ENCODE measurements at regions not wholly inside any gene's neighbourhood (a gene's known extent, or its start where the extent isn't known, plus 50 kb on each side); places are given as distances from the start of the nearest gene placed in this dataset.
"Not testable (repeated sequence)": the region's sequence is repeated elsewhere in the genome, so short reads cannot be mapped to it uniquely, and the experiment has no call there.

DNA sequence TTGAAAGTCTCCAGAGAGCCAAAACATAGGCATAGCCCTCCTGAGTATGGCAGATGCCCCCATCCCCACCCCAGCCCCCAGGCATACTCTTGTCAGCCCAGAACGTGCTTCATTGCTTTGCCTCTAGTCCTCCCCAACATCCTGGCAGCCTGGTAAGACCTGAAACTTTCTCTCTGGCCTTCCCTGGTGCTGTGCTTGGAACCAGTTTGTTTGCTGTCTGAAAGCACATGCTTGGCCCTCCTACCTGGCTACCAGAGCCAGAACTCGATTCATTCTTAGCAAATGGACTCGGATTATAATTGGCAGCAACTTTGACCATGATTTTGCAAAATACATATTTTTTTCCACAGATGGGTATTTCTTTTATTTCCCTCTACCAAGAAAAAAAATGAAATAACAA, 248.1 kb downstream of the USP46 start:
- peaks cover 9% of the 10 kb centered on the region for H3K9me3 Mint-ChIP-seq (ENCODE audit: insufficient read depth)
- DNase-seq: no peak
- H3K4me1 Mint-ChIP-seq (ENCODE audit: low read depth): no peaks in the 10 kb centered on the region
- no peak overlapping the region for H3K4me3 Mint-ChIP-seq
- H3K27me3 Mint-ChIP-seq (ENCODE audit: low read depth): no peaks in the 10 kb centered on the region
- H3K36me3 Mint-ChIP-seq (ENCODE audit: low read depth): no peaks in the 10 kb centered on the region
- ChIA-PET POLR2A (no interaction called here), CTCF (no interaction called here)
- no peak overlapping the region for H3K27ac Mint-ChIP-seq
- no peak for ATAC-seq

DNA sequence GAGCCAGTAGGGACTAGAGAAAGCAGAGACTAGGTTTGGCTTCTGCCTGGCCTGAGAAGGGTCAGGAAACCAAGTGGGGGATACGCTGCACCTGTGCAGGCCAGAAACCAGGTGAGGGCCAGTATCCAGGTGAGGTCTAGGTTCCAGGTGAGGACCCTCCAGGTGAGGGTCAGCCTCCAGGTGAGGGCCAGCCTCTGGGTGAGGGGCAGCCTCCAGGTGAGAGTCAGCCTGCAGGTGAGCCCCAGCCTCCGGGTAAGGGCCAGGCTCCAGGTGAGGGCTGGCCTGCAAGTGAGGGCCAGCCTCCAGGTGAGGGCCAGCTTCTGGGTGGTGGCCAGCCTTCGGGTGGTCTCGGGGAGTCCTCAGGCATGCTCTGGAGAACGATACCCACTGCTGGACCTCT, 238.8 kb downstream of the USP46 start:
- no peak overlapping the region for H3K27ac Mint-ChIP-seq
- H3K36me3 Mint-ChIP-seq (ENCODE audit: low read depth): no peaks in the 10 kb centered on the region
- CTCF ChIA-PET: no interaction called here
- no peaks in the 10 kb centered on the region for H3K4me1 Mint-ChIP-seq (ENCODE audit: low read depth)
- H3K4me3 Mint-ChIP-seq: no peak overlapping the region
- no peak for ATAC-seq
- no peaks in the 10 kb centered on the region for H3K27me3 Mint-ChIP-seq (ENCODE audit: low read depth)
- H3K9me3 Mint-ChIP-seq (ENCODE audit: insufficient read depth): no peaks in the 10 kb centered on the region
- POLR2A ChIA-PET: no interaction called here
- DNase-seq: no peak

DNA sequence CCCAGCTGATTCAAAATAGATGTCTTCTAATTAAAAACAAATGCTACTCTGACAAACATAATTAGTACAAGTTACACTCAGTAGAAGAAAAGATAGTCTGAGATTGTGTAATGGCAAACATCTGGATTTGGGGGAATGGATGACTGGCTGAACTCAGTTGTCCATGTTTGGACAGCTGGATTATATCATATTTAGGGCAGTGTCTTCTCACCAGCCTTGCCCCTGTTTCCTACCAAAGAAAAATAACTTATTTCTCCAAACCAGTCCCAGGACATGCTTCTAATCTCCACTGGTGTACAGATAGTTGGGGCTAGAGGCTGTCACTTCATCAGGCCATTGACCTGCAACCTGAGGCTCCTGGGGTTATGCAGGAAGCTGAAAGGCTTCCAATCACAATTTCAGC, 237.3 kb downstream of the USP46 start:
- Mint-ChIP-seq H3K4me1 (ENCODE audit: low read depth) (no peaks in the 10 kb centered on the region), H3K9me3 (ENCODE audit: insufficient read depth) (no peaks in the 10 kb centered on the region), H3K4me3 (no peak overlapping the region), H3K27me3 (ENCODE audit: low read depth) (no peaks in the 10 kb centered on the region), H3K36me3 (ENCODE audit: low read depth) (no peaks in the 10 kb centered on the region), H3K27ac (no peak overlapping the region)
- CTCF ChIA-PET: no interaction called here
- ATAC-seq (no peak), DNase-seq (no peak)
- POLR2A ChIA-PET: no interaction called here

DNA sequence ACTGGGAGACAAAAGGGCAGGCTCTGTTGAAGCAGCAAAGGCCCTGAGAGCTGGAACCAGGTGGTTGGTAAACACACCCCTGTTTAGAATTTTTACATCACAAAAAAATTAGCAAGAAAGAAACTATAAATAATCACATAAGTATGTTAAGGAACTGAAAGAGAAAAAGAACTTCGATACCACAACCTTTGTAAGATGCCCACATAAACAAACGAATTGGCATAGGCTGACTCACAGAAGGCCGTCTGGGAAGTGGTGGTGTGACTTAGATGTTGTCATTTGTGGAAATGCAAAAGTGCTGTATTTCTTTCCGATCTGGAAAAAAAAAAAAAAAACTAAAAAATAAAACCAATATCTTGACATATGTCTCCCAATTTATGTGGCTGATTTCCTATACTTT, 235.1 kb downstream of the USP46 start:
- no peak overlapping the region for H3K27ac Mint-ChIP-seq
- no peaks in the 10 kb centered on the region for H3K27me3 Mint-ChIP-seq (ENCODE audit: low read depth)
- H3K4me1 Mint-ChIP-seq (ENCODE audit: low read depth): no peaks in the 10 kb centered on the region
- DNase-seq (no peak), ATAC-seq (no peak)
- no peaks in the 10 kb centered on the region for H3K9me3 Mint-ChIP-seq (ENCODE audit: insufficient read depth)
- H3K36me3 Mint-ChIP-seq (ENCODE audit: low read depth): no peaks in the 10 kb centered on the region
- ChIA-PET CTCF (no interaction called here), POLR2A (no interaction called here)
- no peak overlapping the region for H3K4me3 Mint-ChIP-seq

DNA sequence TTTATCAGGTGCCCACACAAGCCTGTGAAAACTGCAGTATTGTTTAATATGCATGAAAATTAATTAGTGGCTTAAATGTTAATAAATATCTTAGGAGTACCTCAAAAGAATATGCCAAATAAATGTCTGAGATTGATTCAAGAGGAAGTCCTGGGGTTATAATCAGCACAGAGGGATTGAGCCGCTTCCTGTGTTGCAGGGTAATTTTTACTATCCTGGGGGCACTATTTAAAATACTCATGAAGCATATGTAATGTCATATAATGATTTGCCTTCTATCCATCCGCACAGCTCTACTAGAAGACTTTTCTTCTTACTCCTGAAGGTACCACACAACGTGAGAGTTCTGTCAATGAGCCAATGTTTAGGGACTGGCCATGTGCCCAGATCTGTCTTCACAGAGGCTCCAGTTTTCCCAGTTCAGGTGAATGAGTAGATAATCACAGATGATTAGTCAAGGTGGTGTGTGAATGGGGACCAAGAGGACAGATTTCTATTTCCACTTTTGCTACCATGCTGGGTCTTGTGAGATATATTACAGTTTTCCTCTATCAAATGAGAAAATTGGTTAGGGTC, 233.3 kb downstream of the USP46 start:
- H3K4me3 Mint-ChIP-seq: no peak overlapping the region
- H3K36me3 Mint-ChIP-seq (ENCODE audit: low read depth): no peaks in the 10 kb centered on the region
- no peak for ATAC-seq
- no peak for DNase-seq
- H3K4me1 Mint-ChIP-seq (ENCODE audit: low read depth): no peaks in the 10 kb centered on the region
- no peaks in the 10 kb centered on the region for H3K9me3 Mint-ChIP-seq (ENCODE audit: insufficient read depth)
- CTCF ChIA-PET: no interaction called here
- POLR2A ChIA-PET: no interaction called here
- no peak overlapping the region for H3K27ac Mint-ChIP-seq
- no peaks in the 10 kb centered on the region for H3K27me3 Mint-ChIP-seq (ENCODE audit: low read depth)

DNA sequence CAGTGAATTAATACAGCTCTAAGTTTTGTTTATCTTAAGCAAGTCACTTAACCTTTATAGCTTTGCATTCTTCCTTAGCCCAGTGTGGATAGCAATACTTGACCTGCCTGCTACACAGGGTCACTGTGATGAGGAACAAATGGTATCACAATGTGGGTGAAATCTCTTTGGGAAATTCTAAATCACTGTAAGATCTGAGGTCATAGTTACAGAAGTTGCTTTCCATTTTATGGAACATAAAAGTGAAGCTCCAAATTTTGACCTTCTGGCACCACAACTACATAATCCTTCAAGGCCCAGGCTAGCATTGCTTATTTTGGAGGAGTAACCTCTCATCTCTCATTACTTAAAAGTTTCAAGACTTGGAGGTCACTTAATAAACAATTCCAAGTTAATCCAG, 227.7 kb downstream of the USP46 start:
- ChIA-PET POLR2A (no interaction called here), CTCF (no interaction called here)
- Mint-ChIP-seq H3K4me3 (no peak overlapping the region), H3K4me1 (ENCODE audit: low read depth) (no peaks in the 10 kb centered on the region), H3K36me3 (ENCODE audit: low read depth) (no peaks in the 10 kb centered on the region), H3K9me3 (ENCODE audit: insufficient read depth) (no peaks in the 10 kb centered on the region), H3K27ac (no peak overlapping the region), H3K27me3 (ENCODE audit: low read depth) (no peaks in the 10 kb centered on the region)
- DNase-seq (no peak), ATAC-seq (no peak)

DNA sequence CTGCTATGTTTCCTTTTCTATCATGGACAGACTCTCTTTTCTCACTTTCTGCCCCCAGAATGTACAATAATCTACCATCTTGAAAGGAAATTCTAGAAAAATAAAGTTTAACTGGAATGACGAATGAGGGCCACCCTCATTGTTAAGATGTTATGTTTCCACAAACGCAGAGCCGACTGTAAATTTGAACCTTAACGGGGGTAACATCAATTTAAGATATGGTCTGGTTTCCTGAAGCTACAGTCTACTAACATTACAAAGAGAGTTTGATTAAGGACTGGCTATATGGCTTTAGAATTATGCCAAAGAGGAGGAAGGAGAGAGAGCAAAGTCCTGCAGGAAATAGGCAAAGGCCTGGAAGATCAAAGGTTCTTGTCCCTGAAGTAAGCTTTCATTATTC, 227.2 kb downstream of the USP46 start:
- CTCF ChIA-PET: no interaction called here
- ATAC-seq: no peak

DNA sequence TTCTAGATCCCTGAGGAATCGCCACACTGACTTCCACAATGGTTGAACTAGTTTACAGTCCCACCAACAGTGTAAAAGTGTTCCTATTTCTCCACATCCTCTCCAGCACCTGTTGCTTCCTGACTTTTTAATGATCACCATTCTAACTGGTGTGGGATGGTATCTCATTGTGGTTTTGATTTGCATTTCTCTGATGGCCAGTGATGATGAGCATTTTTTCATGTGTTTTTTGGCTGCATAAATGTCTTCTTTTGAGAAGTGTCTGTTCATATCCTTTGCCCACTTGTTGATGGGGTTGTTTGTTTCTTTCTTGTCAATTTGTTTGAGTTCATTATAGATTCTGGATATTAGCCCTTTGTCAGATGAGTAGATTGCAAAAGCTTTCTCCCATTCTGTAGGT, 216.6 kb downstream of the USP46 start:
- POLR2A ChIA-PET; H3K4me1 Mint-ChIP-seq (ENCODE audit: low read depth); DNase-seq; CTCF ChIA-PET; H3K27me3 Mint-ChIP-seq (ENCODE audit: low read depth); H3K36me3 Mint-ChIP-seq (ENCODE audit: low read depth); H3K27ac Mint-ChIP-seq; H3K4me3 Mint-ChIP-seq; ATAC-seq; H3K9me3 Mint-ChIP-seq (ENCODE audit: insufficient read depth): not testable (repeated sequence)

More for the DNA sequence above, 227.2 kb downstream of the USP46 start:
- DNase-seq: no peak
- Mint-ChIP-seq H3K4me1 (ENCODE audit: low read depth) (no peaks in the 10 kb centered on the region), H3K36me3 (ENCODE audit: low read depth) (no peaks in the 10 kb centered on the region), H3K27ac (no peak overlapping the region), H3K9me3 (ENCODE audit: insufficient read depth) (no peaks in the 10 kb centered on the region), H3K4me3 (no peak overlapping the region), H3K27me3 (ENCODE audit: low read depth) (no peaks in the 10 kb centered on the region)
- POLR2A ChIA-PET: no interaction called here

DNA sequence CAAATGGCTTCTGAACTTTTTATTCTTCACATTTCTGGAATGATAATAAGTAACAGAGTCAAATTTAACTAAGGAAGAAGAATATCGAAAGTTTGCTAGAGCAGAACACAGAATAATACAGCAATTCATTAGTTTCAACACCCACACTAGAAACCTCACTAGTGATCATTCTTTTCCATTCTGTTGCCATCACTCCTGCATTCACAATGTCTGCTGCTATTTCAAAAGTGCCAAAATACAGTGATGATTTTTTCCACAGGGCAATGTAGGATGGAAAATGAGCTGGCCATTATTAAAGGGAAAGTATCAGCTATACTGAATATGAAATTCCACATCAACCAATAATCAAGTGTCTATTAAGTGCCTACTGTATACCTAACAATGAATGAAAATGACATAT, 186.7 kb downstream of the USP46 start:
- Mint-ChIP-seq H3K4me3 (no peak overlapping the region), H3K27ac (no peak overlapping the region), H3K36me3 (ENCODE audit: low read depth) (no peaks in the 10 kb centered on the region), H3K9me3 (ENCODE audit: insufficient read depth) (no peaks in the 10 kb centered on the region), H3K4me1 (ENCODE audit: low read depth) (no peaks in the 10 kb centered on the region), H3K27me3 (ENCODE audit: low read depth) (no peaks in the 10 kb centered on the region)
- POLR2A ChIA-PET: no interaction called here
- DNase-seq: no peak
- CTCF ChIA-PET: no interaction called here
- no peak for ATAC-seq

DNA sequence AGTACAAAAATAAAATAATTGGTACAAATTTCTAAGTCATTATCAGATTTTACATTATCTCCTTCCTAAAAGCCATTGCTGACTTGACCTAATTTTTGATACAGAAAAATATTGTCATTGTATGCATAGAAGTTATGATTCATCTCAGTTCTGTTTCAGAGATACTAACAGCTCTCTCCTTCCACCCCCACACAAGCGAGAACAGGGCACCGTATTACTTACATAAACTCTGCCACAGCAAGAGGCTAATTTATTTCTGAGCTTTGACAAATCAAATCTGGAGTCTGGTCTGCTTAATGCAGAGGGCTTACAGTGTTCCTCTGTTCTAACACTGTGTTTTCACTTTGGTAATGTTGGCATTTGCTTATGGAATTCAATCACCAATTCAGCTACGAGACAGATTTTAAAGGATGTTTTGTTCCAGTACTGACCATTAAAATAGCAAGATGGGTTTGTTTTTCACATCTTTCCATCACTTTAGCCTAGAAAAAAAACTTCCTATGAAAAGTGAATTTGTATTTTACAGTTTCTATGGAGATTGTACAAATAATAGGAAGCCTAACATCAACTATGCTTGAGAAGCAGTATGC, 181.8 kb downstream of the USP46 start:
- ChIA-PET POLR2A (no interaction called here), CTCF (no interaction called here)
- Mint-ChIP-seq H3K27ac (no peak overlapping the region), H3K36me3 (ENCODE audit: low read depth) (no peaks in the 10 kb centered on the region), H3K27me3 (ENCODE audit: low read depth) (no peaks in the 10 kb centered on the region), H3K4me3 (no peak overlapping the region), H3K4me1 (ENCODE audit: low read depth) (no peaks in the 10 kb centered on the region), H3K9me3 (ENCODE audit: insufficient read depth) (no peaks in the 10 kb centered on the region)
- no peak for ATAC-seq
- DNase-seq: no peak

DNA sequence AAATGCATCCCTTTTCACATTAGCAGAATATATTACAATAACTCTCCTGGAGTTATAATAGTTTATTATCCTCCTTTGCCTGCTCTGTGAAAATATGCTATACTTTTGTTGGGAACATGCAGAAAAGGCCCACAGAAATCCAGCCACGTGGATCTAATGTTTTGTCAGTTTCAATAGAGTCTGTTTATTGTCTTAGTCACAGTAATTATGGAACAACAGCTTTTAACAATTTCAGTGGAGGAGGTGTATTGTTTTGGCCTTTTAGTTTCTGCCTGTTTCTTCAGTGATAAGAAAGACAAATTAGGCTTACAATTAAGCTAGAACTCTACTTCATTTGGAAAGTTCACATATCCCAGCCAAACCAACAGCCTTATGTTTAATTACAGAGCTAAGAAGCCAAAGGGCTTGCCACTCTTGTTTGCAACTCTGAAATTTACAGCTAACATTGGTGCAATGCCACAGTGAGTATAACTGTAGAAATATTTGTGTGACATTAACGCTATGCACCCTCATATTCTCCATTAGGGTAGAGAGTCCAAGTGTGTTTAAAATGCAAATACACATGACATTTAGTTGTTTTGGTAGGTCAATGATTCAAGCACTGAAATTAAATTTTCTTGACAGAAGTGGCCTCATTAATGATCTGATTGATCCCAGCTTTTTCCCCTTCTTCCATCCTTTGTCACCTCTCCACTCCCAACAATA, 175.8 kb downstream of the USP46 start:
- DNase-seq (no peak), ATAC-seq (no peak)
- Mint-ChIP-seq H3K36me3 (ENCODE audit: low read depth) (no peaks in the 10 kb centered on the region), H3K9me3 (ENCODE audit: insufficient read depth) (no peaks in the 10 kb centered on the region), H3K4me3 (no peak overlapping the region), H3K27me3 (ENCODE audit: low read depth) (no peaks in the 10 kb centered on the region), H3K27ac (no peak overlapping the region), H3K4me1 (ENCODE audit: low read depth) (no peaks in the 10 kb centered on the region)
- ChIA-PET POLR2A (no interaction called here), CTCF (no interaction called here)

DNA sequence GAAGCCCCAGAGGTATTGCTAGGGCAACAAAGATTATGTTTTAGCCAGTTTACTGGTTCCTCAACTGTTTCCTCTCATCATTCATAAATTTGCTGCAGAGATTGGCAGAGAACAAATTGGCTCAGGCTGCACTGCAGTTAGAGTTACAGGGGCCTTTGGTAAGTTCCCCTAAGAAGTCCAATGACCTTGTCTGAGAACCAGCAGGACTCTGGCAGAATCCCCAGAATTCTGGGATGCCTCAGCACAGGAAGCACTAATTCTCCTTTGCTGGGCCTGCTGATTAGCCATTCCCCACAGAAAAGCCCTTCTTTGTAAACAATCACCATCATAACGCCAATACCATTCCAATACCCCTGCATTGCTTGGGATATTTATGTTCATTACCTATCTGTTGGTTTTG, 151.3 kb downstream of the USP46 start:
- Mint-ChIP-seq H3K36me3 (ENCODE audit: low read depth) (no peaks in the 10 kb centered on the region), H3K9me3 (ENCODE audit: insufficient read depth) (no peaks in the 10 kb centered on the region), H3K27ac (no peak overlapping the region), H3K4me1 (ENCODE audit: low read depth) (no peaks in the 10 kb centered on the region), H3K4me3 (no peak overlapping the region), H3K27me3 (ENCODE audit: low read depth) (no peaks in the 10 kb centered on the region)
- CTCF ChIA-PET: no interaction called here
- DNase-seq: no peak
- POLR2A ChIA-PET: no interaction called here
- no peak for ATAC-seq

Data from activated CD8-positive, alpha-beta T cell treated with anti-CD3 and anti-CD28 coated beads, Interleukin-2, amount 10 ng/mL, durations not matched to agents 7 days and 5 days (primary cell).